A549 (cell line): ENCODE measurements at regions not wholly inside any gene's neighbourhood (a gene's known extent, or its start where the extent isn't known, plus 50 kb on each side); places are given as distances from the start of the nearest gene placed in this dataset.

Experiments
- CTCF ChIP-seq: fragments of >200 bp; sonication (Bioruptor Twin); formaldehyde crosslinking; IDR thresholded peaks from 3 replicates; pipeline ENCODE4 v1.5.1; 2016
- MYC ChIP-seq: IDR thresholded peaks from 2 replicates; pipeline ENCODE4 v1.6.1; 2012; ENCODE audit warnings: mild to moderate bottlenecking, inconsistent platforms, low read length, improper control_type of control experiment, borderline replicate concordance
- NR3C1 ChIP-seq: fragments of >200 bp; sonication (Bioruptor Twin); formaldehyde crosslinking; IDR thresholded peaks from 3 replicates; pipeline ENCODE4 v1.6.1; 2017

DNA sequence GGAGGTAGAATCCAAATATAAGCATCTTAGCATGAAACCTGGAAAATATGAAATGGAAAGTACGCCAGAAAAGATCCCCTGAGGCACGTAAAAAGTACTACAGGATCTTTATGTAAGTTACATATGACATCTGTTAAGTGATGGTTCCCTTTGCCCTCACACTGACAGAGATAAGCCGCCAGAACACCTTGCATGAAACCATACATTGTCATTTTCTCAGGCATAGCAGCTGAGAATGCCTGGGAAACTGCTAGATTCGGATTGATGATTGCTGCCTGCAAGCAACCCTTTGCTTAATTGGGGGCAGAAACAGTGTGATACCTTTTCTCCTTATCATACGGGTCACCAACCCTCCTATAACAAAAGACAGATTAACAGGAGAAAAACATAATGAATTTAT is 826.6 kb upstream of the LRRN3 start:
- TF ChIP-seq CTCF (no peak), NR3C1 (no peak), MYC (no peak)
